Ishikawa (cell line): ENCODE measurements at regions not wholly inside any gene's neighbourhood (a gene's known extent, or its start where the extent isn't known, plus 50 kb on each side); places are given as distances from the start of the nearest gene placed in this dataset.

ENCODE experiments used
- CREB1 ChIP-seq: IDR thresholded peaks from 2 replicates; pipeline ENCODE4 v1.6.1; 2012; ENCODE audit warnings: low read depth
- EP300 ChIP-seq: IDR thresholded peaks from 2 replicates; pipeline ENCODE4 v1.6.1; 2012; ENCODE audit warnings: borderline replicate concordance
- FOXM1 ChIP-seq: IDR thresholded peaks from 2 replicates; pipeline ENCODE4 v1.6.1; 2012; ENCODE audit warnings: low read depth, borderline replicate concordance
- RAD21 ChIP-seq: IDR thresholded peaks from 2 replicates; pipeline ENCODE4 v1.6.1; 2012; ENCODE audit warnings: low read depth
- TAF1 ChIP-seq: IDR thresholded peaks from 2 replicates; pipeline ENCODE4 v1.6.1; 2012; ENCODE audit warnings: low read depth, mild to moderate bottlenecking
- TCF12 ChIP-seq: IDR thresholded peaks from 2 replicates; pipeline ENCODE4 v1.6.1; 2012; ENCODE audit warnings: low read depth
- YY1 ChIP-seq: IDR thresholded peaks from 2 replicates; pipeline ENCODE4 v1.6.1; 2012; ENCODE audit warnings: low read depth
- TF ChIP-seq, protein P1 (sequence below): IDR thresholded peaks from 2 replicates; pipeline ENCODE4 v1.6.1; 2012; ENCODE audit warnings: low read depth, mild to moderate bottlenecking

- TF ChIP-seq FOXM1 (no peak), EP300 (no peak), YY1 (no peak), TCF12 (no peak), CREB1 (no peak), TAF1 (no peak), RAD21 (no peak)
- TF ChIP-seq, protein P1, sequence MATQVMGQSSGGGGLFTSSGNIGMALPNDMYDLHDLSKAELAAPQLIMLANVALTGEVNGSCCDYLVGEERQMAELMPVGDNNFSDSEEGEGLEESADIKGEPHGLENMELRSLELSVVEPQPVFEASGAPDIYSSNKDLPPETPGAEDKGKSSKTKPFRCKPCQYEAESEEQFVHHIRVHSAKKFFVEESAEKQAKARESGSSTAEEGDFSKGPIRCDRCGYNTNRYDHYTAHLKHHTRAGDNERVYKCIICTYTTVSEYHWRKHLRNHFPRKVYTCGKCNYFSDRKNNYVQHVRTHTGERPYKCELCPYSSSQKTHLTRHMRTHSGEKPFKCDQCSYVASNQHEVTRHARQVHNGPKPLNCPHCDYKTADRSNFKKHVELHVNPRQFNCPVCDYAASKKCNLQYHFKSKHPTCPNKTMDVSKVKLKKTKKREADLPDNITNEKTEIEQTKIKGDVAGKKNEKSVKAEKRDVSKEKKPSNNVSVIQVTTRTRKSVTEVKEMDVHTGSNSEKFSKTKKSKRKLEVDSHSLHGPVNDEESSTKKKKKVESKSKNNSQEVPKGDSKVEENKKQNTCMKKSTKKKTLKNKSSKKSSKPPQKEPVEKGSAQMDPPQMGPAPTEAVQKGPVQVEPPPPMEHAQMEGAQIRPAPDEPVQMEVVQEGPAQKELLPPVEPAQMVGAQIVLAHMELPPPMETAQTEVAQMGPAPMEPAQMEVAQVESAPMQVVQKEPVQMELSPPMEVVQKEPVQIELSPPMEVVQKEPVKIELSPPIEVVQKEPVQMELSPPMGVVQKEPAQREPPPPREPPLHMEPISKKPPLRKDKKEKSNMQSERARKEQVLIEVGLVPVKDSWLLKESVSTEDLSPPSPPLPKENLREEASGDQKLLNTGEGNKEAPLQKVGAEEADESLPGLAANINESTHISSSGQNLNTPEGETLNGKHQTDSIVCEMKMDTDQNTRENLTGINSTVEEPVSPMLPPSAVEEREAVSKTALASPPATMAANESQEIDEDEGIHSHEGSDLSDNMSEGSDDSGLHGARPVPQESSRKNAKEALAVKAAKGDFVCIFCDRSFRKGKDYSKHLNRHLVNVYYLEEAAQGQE = no peak
Measured at GRCh38 chr7:49583440-49583839, 190.0 kb upstream of the VWC2 start.
